IMR-90 (cell line): ENCODE measurements at regions not wholly inside any gene's neighbourhood (a gene's known extent, or its start where the extent isn't known, plus 50 kb on each side); places are given as distances from the start of the nearest gene placed in this dataset.

Source experiments
- ATAC-seq: fragments of 200-7000 bp; cut with Tn5 transposase; 2 replicates; pipeline ENCODE4 v1.9.1; 2020; ENCODE audit warnings: low read depth, mild to moderate bottlenecking, moderate library complexity
- BruUV-seq: library from RNA; stranded (reverse); fragments of 400-500 nt; replicated peaks from 2 replicates; lab custom pipeline; 2021; lab: Mats Ljungman, UMichigan
- CTCF ChIA-PET: fragments of 300-600 bp; formaldehyde crosslinking; extraction: SDS; loops from one replicate; lab custom pipeline; 2021; ENCODE audit warnings: antibody characterized with exemption; lab: Yijun Ruan, JAX
- POLR2A ChIA-PET: fragments of 300-600 bp; sonication (Branson Sonifier 250); formaldehyde crosslinking; loops from one replicate; lab custom pipeline; 2022; ENCODE audit warnings: antibody characterized with exemption; ENCODE audit not compliant: unreplicated experiment; lab: Charles Lee
- DNase-seq: peaks from one replicate; pipeline ENCODE4 v3.0.0; 2013
- H2AFZ ChIP-seq: replicated peaks from 2 replicates; pipeline ENCODE3; 2013; ENCODE audit warnings: low read length, mild to moderate bottlenecking; ENCODE audit not compliant: poor library complexity
- H2AK5ac ChIP-seq: 2 replicates; pipeline ENCODE4 v1.6.1; 2013; ENCODE audit warnings: low read depth, low read length, inconsistent platforms
- H2AK9ac ChIP-seq: replicated peaks from 2 replicates; pipeline ENCODE3; 2013; ENCODE audit warnings: mild to moderate bottlenecking, low read depth, low read length, moderate library complexity; ENCODE audit not compliant: poor library complexity
- H2BK120ac ChIP-seq: 2 replicates; pipeline ENCODE4 v1.6.1; 2013; ENCODE audit warnings: low read depth, low read length, inconsistent platforms
- H2BK15ac ChIP-seq: 3 replicates; pipeline ENCODE4 v1.6.1; 2013; ENCODE audit warnings: low read depth, low read length, inconsistent platforms
- H2BK20ac ChIP-seq: 2 replicates; pipeline ENCODE4 v1.6.1; 2013; ENCODE audit warnings: low read depth, mild to moderate bottlenecking, inconsistent platforms, low read length, moderate library complexity
- H2BK5ac ChIP-seq: 2 replicates; pipeline ENCODE4 v1.6.1; 2013; ENCODE audit warnings: mild to moderate bottlenecking, low read depth, low read length, inconsistent platforms; ENCODE audit not compliant: poor library complexity, severe bottlenecking
- H3K14ac ChIP-seq: replicated peaks from 2 replicates; pipeline ENCODE4 v1.6.1; 2013; ENCODE audit warnings: low read depth, low read length, inconsistent platforms
- H3K18ac ChIP-seq: 2 replicates; pipeline ENCODE4 v1.6.1; 2013; ENCODE audit warnings: low read depth, low read length, control low read depth
- H3K23ac ChIP-seq: 2 replicates; pipeline ENCODE4 v1.6.1; 2013; ENCODE audit warnings: low read depth, low read length, inconsistent platforms
- H3K27ac ChIP-seq: 2 replicates; pipeline ENCODE4 v1.5.1; 2013; ENCODE audit warnings: mild to moderate bottlenecking, control low read depth, low read length; ENCODE audit not compliant: insufficient read depth
- H3K27me3 ChIP-seq: 2 replicates; pipeline ENCODE4 v1.6.1; 2013; ENCODE audit warnings: low read length; ENCODE audit not compliant: control insufficient read depth, insufficient read depth
- H3K36me3 ChIP-seq: 2 replicates; pipeline ENCODE4 v1.6.1; 2013; ENCODE audit warnings: low read length, mixed read lengths; ENCODE audit not compliant: control insufficient read depth, insufficient read depth
- H3K4ac ChIP-seq: 2 replicates; pipeline ENCODE4 v1.6.1; 2013; ENCODE audit warnings: low read depth, low read length, inconsistent platforms
- H3K4me1 ChIP-seq: 2 replicates; pipeline ENCODE4 v1.6.1; 2013; ENCODE audit warnings: low read length, mixed read lengths; ENCODE audit not compliant: control insufficient read depth, insufficient read depth
- H3K4me2 ChIP-seq: 2 replicates; pipeline ENCODE4 v1.6.1; 2013; ENCODE audit warnings: low read depth, mild to moderate bottlenecking, control low read depth, low read length, moderate library complexity
- H3K4me3 ChIP-seq: 2 replicates; pipeline ENCODE4 v1.5.1; 2013; ENCODE audit warnings: low read depth, mild to moderate bottlenecking, control low read depth, low read length, moderate library complexity; ENCODE audit not compliant: insufficient read depth
- H3K56ac ChIP-seq: 2 replicates; pipeline ENCODE4 v1.6.1; 2013; ENCODE audit warnings: low read length, inconsistent platforms; ENCODE audit not compliant: insufficient read depth; ENCODE audit errors: extremely low read depth
- H3K79me1 ChIP-seq, 2 experiments: 2 replicates each; pipeline ENCODE4 v1.6.1; 2013; ENCODE audit warnings: low read length in 2 of 2, inconsistent platforms in 1 of 2, low read depth in 1 of 2
- H3K9ac ChIP-seq: 2 replicates; pipeline ENCODE4 v1.6.1; 2013; ENCODE audit warnings: low read depth, low read length, control low read depth
- H3K9me1 ChIP-seq: 2 replicates; pipeline ENCODE4 v1.6.1; 2013; ENCODE audit warnings: low read length, inconsistent platforms; ENCODE audit not compliant: insufficient read depth
- H3K9me3 ChIP-seq: 2 replicates; pipeline ENCODE4 v1.6.1; 2013; ENCODE audit warnings: low read length; ENCODE audit not compliant: control insufficient read depth, insufficient read depth
- H4K20me1 ChIP-seq: 2 replicates; pipeline ENCODE4 v1.6.1; 2013; ENCODE audit warnings: low read length, inconsistent platforms; ENCODE audit not compliant: insufficient read depth
- H4K5ac ChIP-seq: 2 replicates; pipeline ENCODE4 v1.6.1; 2013; ENCODE audit warnings: mild to moderate bottlenecking, low read depth, low read length, control low read depth
- H4K8ac ChIP-seq, 2 experiments: 2 replicates each; pipeline ENCODE4 v1.6.1; 2013; ENCODE audit warnings: low read depth in 2 of 2, low read length in 2 of 2, control low read depth in 1 of 2, inconsistent platforms in 1 of 2
- H4K91ac ChIP-seq: 2 replicates; pipeline ENCODE4 v1.6.1; 2013; ENCODE audit warnings: low read depth, low read length, inconsistent platforms; ENCODE audit not compliant: insufficient read depth
- BHLHE40 ChIP-seq: fragments of 150-350 bp; IDR thresholded peaks from 2 replicates; pipeline ENCODE4 v1.6.1; 2016; ENCODE audit warnings: mild to moderate bottlenecking, low read depth, low read length
- CEBPB ChIP-seq: IDR thresholded peaks from 2 replicates; pipeline ENCODE4 v1.6.1; 2012; ENCODE audit warnings: low read depth, low read length, improper control_type of control experiment
- CHD1 ChIP-seq: IDR thresholded peaks from 2 replicates; pipeline ENCODE4 v1.6.1; 2012; ENCODE audit warnings: low read depth, low read length, improper control_type of control experiment
- FOS ChIP-seq: fragments of 150-350 bp; IDR thresholded peaks from 2 replicates; pipeline ENCODE4 v1.6.1; 2016; ENCODE audit warnings: low read depth, low read length
- MAFK ChIP-seq: IDR thresholded peaks from 2 replicates; pipeline ENCODE4 v1.6.1; 2012; ENCODE audit warnings: low read depth, low read length, improper control_type of control experiment
- MAZ ChIP-seq: IDR thresholded peaks from 2 replicates; pipeline ENCODE4 v1.6.1; 2012; ENCODE audit warnings: low read depth, mild to moderate bottlenecking, low read length, improper control_type of control experiment, moderate library complexity, borderline replicate concordance
- MXI1 ChIP-seq: IDR thresholded peaks from 2 replicates; pipeline ENCODE4 v1.6.1; 2012; ENCODE audit warnings: low read depth, mild to moderate bottlenecking, low read length, moderate library complexity, borderline replicate concordance
- NFE2L2 ChIP-seq: fragments of 150-350 bp; IDR thresholded peaks from 2 replicates; pipeline ENCODE4 v1.6.1; 2016; ENCODE audit warnings: low read depth, mild to moderate bottlenecking, low read length
- POLR2A ChIP-seq: IDR thresholded peaks from 2 replicates; pipeline ENCODE4 v1.6.1; 2012; ENCODE audit warnings: mild to moderate bottlenecking, low read depth, low read length
- RAD21 ChIP-seq: IDR thresholded peaks from 2 replicates; pipeline ENCODE4 v1.6.1; 2012; ENCODE audit warnings: low read length, improper control_type of control experiment
- RCOR1 ChIP-seq: IDR thresholded peaks from 2 replicates; pipeline ENCODE4 v1.6.1; 2012; ENCODE audit warnings: mild to moderate bottlenecking, low read length, improper control_type of control experiment; ENCODE audit not compliant: insufficient replicate concordance
- RFX5 ChIP-seq: IDR thresholded peaks from 2 replicates; pipeline ENCODE4 v1.8.0; 2012; ENCODE audit warnings: low read depth, mild to moderate bottlenecking, low read length, moderate library complexity
- SMC3 ChIP-seq: fragments of 150-350 bp; IDR thresholded peaks from 2 replicates; pipeline ENCODE4 v1.6.1; 2016; ENCODE audit warnings: low read depth, mild to moderate bottlenecking, antibody characterized with exemption, low read length, moderate library complexity
- WGBS, 2 experiments: methylation state at CpG; one replicate each; pipeline versions ENCODE4 v1.1.5 to v1.1.7; 2013; ENCODE audit warnings: missing lambda C conversion rate in 2 of 2; ENCODE audit not compliant: insufficient read length in 1 of 2; ENCODE audit errors: extremely low coverage in 2 of 2; 5-methylcytosine and 5-hydroxymethylcytosine counted together
- dilution Hi-C: fragments of 300-500 bp; cut with HindIII; formaldehyde crosslinking; loops from one replicate; pipeline ENCODE4 v1.14.3; 2018; ENCODE audit warnings: low sequenced_read_pairs; ENCODE audit not compliant: unreplicated experiment
- in situ Hi-C: fragments of 300-500 bp; cut with MboI; formaldehyde crosslinking; loops from 3 replicates; pipeline ENCODE4 v1.14.3; 2019; ENCODE audit warnings: low sequenced_read_pairs, inconsistent platforms, mixed read lengths
- intact Hi-C: fragments of 100-400 bp; cut with micrococcal nuclease; formaldehyde crosslinking; loops from 2 replicates; pipeline ENCODE4 v1.10.0; 2022
- TF ChIP-seq, protein P1 (sequence below): fragments of 150-350 bp; IDR thresholded peaks from 2 replicates; pipeline ENCODE4 v1.6.1; 2017; ENCODE audit warnings: mild to moderate bottlenecking, antibody characterized with exemption, low read length, low read depth
- TF ChIP-seq, protein P2 (sequence below): fragments of 150-350 bp; IDR thresholded peaks from 2 replicates; pipeline ENCODE4 v1.6.1; 2016; ENCODE audit warnings: low read depth, mild to moderate bottlenecking, low read length, moderate library complexity, borderline replicate concordance

DNA sequence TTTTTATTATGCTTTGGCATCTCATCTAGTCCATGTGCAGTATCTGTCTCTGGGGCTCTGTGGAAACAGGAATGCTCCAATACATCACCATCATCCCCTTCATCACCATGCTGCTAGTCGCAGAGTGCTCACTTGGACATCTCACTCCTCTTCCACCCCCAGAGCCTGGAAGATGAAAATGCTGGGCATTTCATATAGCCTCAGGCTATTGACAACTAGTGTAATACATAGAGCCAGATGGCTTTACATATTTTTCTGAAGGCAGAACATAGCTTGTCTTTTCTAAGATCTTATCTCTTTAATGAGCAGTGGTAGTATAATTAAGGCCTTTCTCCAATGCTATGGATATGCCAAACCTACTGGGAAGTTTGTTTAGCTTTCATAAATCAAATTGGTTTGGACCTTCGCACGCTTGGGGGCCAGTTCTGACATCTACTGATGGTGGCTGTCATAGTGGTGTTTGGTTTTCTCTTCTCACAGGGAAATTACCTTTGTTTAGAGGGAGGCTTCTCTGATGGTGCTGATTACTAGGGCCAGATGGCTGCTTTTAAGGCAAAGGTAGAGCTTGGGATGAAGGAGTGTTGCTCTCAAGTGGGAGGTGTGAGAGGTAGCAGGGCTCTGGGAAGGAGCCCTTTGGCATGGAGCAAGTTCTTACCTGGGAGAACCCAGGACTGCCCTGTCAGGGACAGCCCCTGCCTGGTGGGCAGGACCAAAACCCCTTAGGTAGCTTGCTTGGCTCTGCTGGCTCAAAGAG lies 63.1 kb upstream of the CXCL14 start:
- Histone ChIP-seq H2AFZ (no peak overlapping the region), H4K8ac (no peak overlapping the region), H3K9me3 (no peaks in the 10 kb centered on the region), H3K56ac (no peak overlapping the region), H3K4ac (no peak overlapping the region), H3K18ac (no peak overlapping the region), H3K9ac (no peak overlapping the region), H4K91ac (no peak overlapping the region), H3K79me1 (no peaks in the 10 kb centered on the region), H3K27me3 (no peaks in the 10 kb centered on the region), H3K4me1 (no peaks in the 10 kb centered on the region), H3K23ac (no peak overlapping the region), H3K9me1 (no peaks in the 10 kb centered on the region), H2BK120ac (no peak overlapping the region), H2BK15ac (no peak overlapping the region), H3K14ac (no peak overlapping the region), H3K4me2 (no peak overlapping the region), H3K36me3 (no peaks in the 10 kb centered on the region), H2BK20ac (no peak overlapping the region), H3K4me3 (no peak overlapping the region), H2AK9ac (no peak overlapping the region), H2AK5ac (no peak overlapping the region), H2BK5ac (no peak overlapping the region), H4K20me1 (no peaks in the 10 kb centered on the region), H4K5ac (no peak overlapping the region), H3K27ac (no peak overlapping the region)
- ChIA-PET POLR2A (no interaction called here), CTCF (no interaction called here)
- no TSS peak for BruUV-seq
- DNase-seq, result no peak
- TF ChIP-seq RFX5 (no peak), SMC3 (no peak), NFE2L2 (no peak), MAZ (no peak), FOS (no peak), CEBPB (no peak), CHD1 (no peak), MXI1 (no peak), MAFK (no peak), BHLHE40 (no peak), POLR2A (no peak), RCOR1 (no peak), RAD21 (no peak)
- TF ChIP-seq, protein P1, sequence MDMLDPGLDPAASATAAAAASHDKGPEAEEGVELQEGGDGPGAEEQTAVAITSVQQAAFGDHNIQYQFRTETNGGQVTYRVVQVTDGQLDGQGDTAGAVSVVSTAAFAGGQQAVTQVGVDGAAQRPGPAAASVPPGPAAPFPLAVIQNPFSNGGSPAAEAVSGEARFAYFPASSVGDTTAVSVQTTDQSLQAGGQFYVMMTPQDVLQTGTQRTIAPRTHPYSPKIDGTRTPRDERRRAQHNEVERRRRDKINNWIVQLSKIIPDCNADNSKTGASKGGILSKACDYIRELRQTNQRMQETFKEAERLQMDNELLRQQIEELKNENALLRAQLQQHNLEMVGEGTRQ, result no peak
- TF ChIP-seq, protein P2, sequence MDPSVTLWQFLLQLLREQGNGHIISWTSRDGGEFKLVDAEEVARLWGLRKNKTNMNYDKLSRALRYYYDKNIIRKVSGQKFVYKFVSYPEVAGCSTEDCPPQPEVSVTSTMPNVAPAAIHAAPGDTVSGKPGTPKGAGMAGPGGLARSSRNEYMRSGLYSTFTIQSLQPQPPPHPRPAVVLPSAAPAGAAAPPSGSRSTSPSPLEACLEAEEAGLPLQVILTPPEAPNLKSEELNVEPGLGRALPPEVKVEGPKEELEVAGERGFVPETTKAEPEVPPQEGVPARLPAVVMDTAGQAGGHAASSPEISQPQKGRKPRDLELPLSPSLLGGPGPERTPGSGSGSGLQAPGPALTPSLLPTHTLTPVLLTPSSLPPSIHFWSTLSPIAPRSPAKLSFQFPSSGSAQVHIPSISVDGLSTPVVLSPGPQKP, result no peak
- intact Hi-C loops (no loop called here), dilution Hi-C loops (no loop called here), in situ Hi-C loops (no loop called here)
- no peak for ATAC-seq
- no CpG with 5 or more reads among the region's 3 CpGs for WGBS, 2 experiments
